ENCODE measurements at regions not wholly inside any gene's neighbourhood (a gene's known extent, or its start where the extent isn't known, plus 50 kb on each side); places are given as distances from the start of the nearest gene placed in this dataset.

- intact Hi-C loops (cut with DNase I) = no loop called here
- DNase-seq = peak in 2 of 42 donors; percentile 13 to 23
These were observed 52.5 kb upstream of the AJAP1 start for GRCh38 chr1:4601941-4602340.

- intact Hi-C loops (cut with DNase I) = no loop called here
These were observed 51.7 kb upstream of the AJAP1 start for GRCh38 chr1:4602462-4603294.

GRCh38 chr1:4603295-4604110, 50.9 kb upstream of the AJAP1 start:
- peak in 3 of 42 donors; percentile 22 to 40 (median 28) for DNase-seq
- intact Hi-C loops (cut with DNase I) = no loop called here

More at GRCh38 chr1:4602462-4603294, 51.7 kb upstream of the AJAP1 start:
- DNase-seq = peak in 3 of 42 donors; percentile 15 to 27 (median 18)

Data from head of caudate nucleus (tissue), 42 donors.